Epithelial cell of esophagus (primary cell): ENCODE measurements at regions not wholly inside any gene's neighbourhood (a gene's known extent, or its start where the extent isn't known, plus 50 kb on each side); places are given as distances from the start of the nearest gene placed in this dataset.
"Not testable (repeated sequence)": the region's sequence is repeated elsewhere in the genome, so short reads cannot be mapped to it uniquely, and the experiment has no call there.

ENCODE experiments used
- DNase-seq: peaks from one replicate; pipeline ENCODE4 v3.0.0; 2010; ENCODE audit warnings: low read depth
- H3K4me3 ChIP-seq: 2 replicates; pipeline ENCODE4 v1.5.1; 2011; ENCODE audit warnings: mild to moderate bottlenecking, low read length, control low read depth
- CTCF ChIP-seq: IDR thresholded peaks from 2 replicates; pipeline ENCODE4 v1.5.1; 2011; ENCODE audit warnings: low read depth, mild to moderate bottlenecking, low read length, control low read depth, inconsistent platforms; ENCODE audit not compliant: insufficient read depth; ENCODE audit errors: missing control alignments

GRCh38 chr1:104235141-104235540 is 485.4 kb downstream of the AMY1C start:
- H3K4me3 ChIP-seq, result no peak overlapping the region
- no peak for DNase-seq
- TF ChIP-seq CTCF, result no peak

- no peak for TF ChIP-seq CTCF
- DNase-seq, result no peak
- H3K4me3 ChIP-seq, result no peak overlapping the region
Observed at GRCh38 chr1:104238991-104239390, 489.3 kb downstream of the AMY1C start.

DNA sequence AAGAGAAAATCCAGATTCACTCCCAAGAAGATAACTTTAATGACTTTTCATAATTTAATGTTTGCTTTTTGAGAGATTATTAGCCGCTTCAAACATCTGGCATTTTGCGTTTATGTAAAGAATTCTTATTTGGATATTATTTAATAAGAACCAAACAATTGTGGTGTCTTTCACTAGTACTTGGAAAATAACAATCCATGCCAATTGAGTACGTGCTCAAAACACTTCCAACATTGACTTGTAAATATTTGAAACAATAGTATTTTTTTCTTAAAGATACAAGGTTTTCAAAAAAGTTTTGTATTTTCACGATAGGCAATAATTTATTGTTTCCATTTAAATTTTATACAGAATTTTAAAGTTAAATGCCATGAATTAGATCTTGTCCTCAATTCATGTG is 498.7 kb downstream of the AMY1C start:
- TF ChIP-seq CTCF, result no peak
- H3K4me3 ChIP-seq, result no peak overlapping the region
- DNase-seq, result no peak

DNA sequence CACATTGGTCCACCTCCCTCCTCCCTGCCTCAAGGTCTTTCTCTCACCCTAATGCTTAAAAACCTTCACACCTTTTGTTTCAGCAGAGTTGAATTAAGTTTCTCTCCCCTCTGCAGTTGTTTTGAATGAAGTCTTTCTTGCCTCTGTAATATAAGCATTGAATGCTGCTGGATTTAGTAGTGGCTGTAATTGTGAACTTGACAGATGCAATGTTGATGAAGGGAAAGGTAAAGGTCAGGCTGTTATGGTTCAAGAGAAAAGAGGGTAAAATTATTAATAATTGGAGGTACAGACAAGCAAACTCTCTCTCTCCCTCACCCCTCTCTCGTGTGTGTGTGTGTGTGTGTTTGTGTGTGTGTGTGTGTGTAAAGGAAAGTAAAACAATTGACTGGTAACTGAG is 509.8 kb downstream of the AMY1C start:
- no peak overlapping the region for H3K4me3 ChIP-seq
- no peak for DNase-seq
- no peak for TF ChIP-seq CTCF

DNA sequence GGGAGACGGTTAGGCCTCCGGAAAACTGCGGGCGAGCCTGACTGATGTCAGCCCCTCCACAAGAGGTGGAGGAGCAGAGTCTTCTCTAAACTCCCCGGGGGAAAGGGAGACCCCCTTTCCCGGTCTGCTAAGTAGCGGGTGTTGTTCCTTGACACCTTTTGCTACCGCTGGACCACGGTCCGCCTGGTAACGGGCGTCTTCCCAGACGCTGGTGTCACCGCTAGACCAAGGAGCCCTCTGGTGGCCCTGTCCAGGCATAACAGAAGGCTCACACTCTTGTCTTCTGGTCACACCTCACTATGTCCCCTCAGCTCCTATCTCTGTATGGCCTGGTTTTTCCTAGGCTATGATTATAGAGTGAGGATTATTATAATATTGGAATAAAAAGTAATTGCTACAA is 513.4 kb downstream of the AMY1C start:
- not testable (repeated sequence) for DNase-seq

GRCh38 chr1:104264521-104264920 is 514.8 kb downstream of the AMY1C start:
- H3K4me3 ChIP-seq, result no peak overlapping the region
- TF ChIP-seq CTCF, result no peak
- no peak for DNase-seq

More for the DNA sequence above, 513.4 kb downstream of the AMY1C start:
- not testable (repeated sequence) for H3K4me3 ChIP-seq

DNA sequence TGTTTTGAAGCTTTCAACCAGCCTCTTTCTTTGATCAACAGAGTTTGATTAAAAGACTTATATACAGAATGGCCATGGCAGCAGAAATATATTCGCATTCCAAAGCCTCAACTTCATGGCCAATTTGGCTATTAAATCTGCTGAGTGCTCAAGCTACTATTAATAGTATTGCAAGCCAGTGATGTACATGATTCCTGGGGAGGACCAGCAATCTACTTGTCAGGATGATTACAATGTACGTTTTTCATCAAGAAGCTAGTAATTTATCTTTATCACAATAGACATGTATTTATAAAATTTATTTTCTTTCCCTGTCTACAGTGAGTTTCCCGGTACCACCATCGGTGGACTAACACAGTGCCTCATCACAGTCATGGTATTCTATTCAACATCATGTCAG is 515.5 kb downstream of the AMY1C start:
- H3K4me3 ChIP-seq, result no peak overlapping the region
- TF ChIP-seq CTCF, result no peak
- no peak for DNase-seq

GRCh38 chr1:104266612-104267011 is 516.9 kb downstream of the AMY1C start:
- TF ChIP-seq CTCF, result no peak
- no peak for DNase-seq
- no peak overlapping the region for H3K4me3 ChIP-seq

- H3K4me3 ChIP-seq, DNase-seq: not testable (repeated sequence)
Observed at GRCh38 chr1:104288322-104288721, 538.6 kb downstream of the AMY1C start.
